Gastrocnemius medialis (tissue), 4 donors: ENCODE measurements at regions not wholly inside any gene's neighbourhood (a gene's known extent, or its start where the extent isn't known, plus 50 kb on each side); places are given as distances from the start of the nearest gene placed in this dataset.

Source experiments
- ATAC-seq, 2 donors: fragments of 150-250 bp; one replicate each; pipeline ENCODE4 v1.9.1; 2016
- DNase-seq, 2 donors: peaks; one replicate each; pipeline ENCODE4 v3.0.0-alpha.2; 2019
- H3K27ac ChIP-seq, 4 donors: fragments of 200-600 bp; sonication (generic); 1 replicate in 1 of 4; 2 replicates in 3 of 4; pipeline ENCODE4 v1.5.1; 2016 to 2018; ENCODE audit warnings: mild to moderate bottlenecking in 2 of 4, moderate library complexity in 1 of 4
- H3K27me3 ChIP-seq, 3 donors: fragments of 200-600 bp; sonication (generic) in 2 of 3; 1 replicate in 1 of 3; 2 replicates in 2 of 3; pipeline versions ENCODE4 v1.5.1 to v1.6.0; 2016 to 2019; ENCODE audit warnings: mild to moderate bottlenecking in 1 of 3, moderate library complexity in 1 of 3
- H3K36me3 ChIP-seq, 2 donors: fragments of 200-600 bp; sonication (generic) in 1 of 2; one replicate each; pipeline ENCODE4 v1.5.1; 2017 to 2018
- H3K4me1 ChIP-seq, 2 donors: fragments of 200-600 bp; sonication (generic) in 1 of 2; one replicate each; pipeline ENCODE4 v1.5.1; 2016 to 2017; ENCODE audit warnings: mild to moderate bottlenecking in 2 of 2
- H3K4me3 ChIP-seq, 4 donors: fragments of 200-600 bp; sonication (generic) in 3 of 4; 1 replicate in 1 of 4; 2 replicates in 3 of 4; pipeline ENCODE4 v1.5.1; 2016 to 2019; ENCODE audit warnings: mild to moderate bottlenecking in 2 of 4
- H3K9me3 ChIP-seq, 3 donors: fragments of 200-600 bp; sonication (generic) in 2 of 3; 1 replicate in 1 of 3; 2 replicates in 2 of 3; pipeline ENCODE4 v1.5.1; 2016 to 2019
- CTCF ChIP-seq, 5 experiments: fragments of 450-650 bp in 3 of 5; fragments of 200-600 bp in 2 of 5; sonication (generic) in 2 of 5; IDR thresholded peaks in 4 of 5; conservative IDR thresholded peaks in 1 of 5; 1 replicate in 4 of 5; 2 replicates in 1 of 5; pipeline ENCODE4 v1.5.1; 2016 to 2019; ENCODE audit warnings: antibody characterized with exemption in 5 of 5, mild to moderate bottlenecking in 3 of 5, moderate library complexity in 3 of 5
- POLR2A ChIP-seq, 2 donors: fragments of 450-650 bp; IDR thresholded peaks; one replicate each; pipeline ENCODE4 v1.6.1; 2017; ENCODE audit warnings: antibody characterized with exemption in 2 of 2, mild to moderate bottlenecking in 2 of 2, moderate library complexity in 2 of 2
- in situ Hi-C, 4 donors: fragments of 200-750 bp; cut with MboI; loops; one replicate each; pipeline versions ENCODE4 v1.15.0 to v1.8.0; 2017; ENCODE audit warnings: low sequenced_read_pairs in 4 of 4
- intact Hi-C: fragments of 100-400 bp; cut with DNase I; formaldehyde crosslinking; loops from one replicate; pipeline ENCODE4 v1.15.1; 2023; ENCODE audit warnings: low total_unique reads

GRCh38 chr11:109071712-109072524 is 350.1 kb upstream of the C11orf87 start:
- TF ChIP-seq CTCF (IDR thresholded peaks at IDR 0.05 in 4 of 5, conservative IDR thresholded peaks at IDR 0.05 in 1 of 5): no peak
- no peak for TF ChIP-seq POLR2A (IDR thresholded peaks at IDR 0.05)
- ATAC-seq (peak; percentile 93 to 95), DNase-seq (peak; percentile 44 to 74)
- Histone ChIP-seq H3K9me3 (no peaks in the 10 kb centered on the region), H3K27me3 (no peaks in the 10 kb centered on the region), H3K4me1 (peaks cover 23 to 27% of the 10 kb centered on the region in 2 donors), H3K4me3 (no peak overlapping the region), H3K27ac (peak overlapping the region; percentile 61 to 84 (median 74)), H3K36me3 (no peaks in the 10 kb centered on the region)
- intact Hi-C loops (no loop called here), in situ Hi-C loops (no loop called here)

- no peak for ATAC-seq
- TF ChIP-seq CTCF (IDR thresholded peaks at IDR 0.05 in 4 of 5, conservative IDR thresholded peaks at IDR 0.05 in 1 of 5) (no peak), POLR2A (IDR thresholded peaks at IDR 0.05) (no peak)
Observed at GRCh38 chr11:109073032-109073822, 348.8 kb upstream of the C11orf87 start.

GRCh38 chr11:109075976-109076375 is 346.0 kb upstream of the C11orf87 start:
- TF ChIP-seq CTCF (IDR thresholded peaks at IDR 0.05 in 4 of 5, conservative IDR thresholded peaks at IDR 0.05 in 1 of 5) (no peak), POLR2A (IDR thresholded peaks at IDR 0.05) (no peak)
- DNase-seq: no peak

More at GRCh38 chr11:109073032-109073822, 348.8 kb upstream of the C11orf87 start:
- no peaks in the 10 kb centered on the region for H3K9me3 ChIP-seq
- H3K27me3 ChIP-seq: no peaks in the 10 kb centered on the region
- no peak overlapping the region for H3K4me3 ChIP-seq
- DNase-seq: no peak
- in situ Hi-C loops: no loop called here
- no peaks in the 10 kb centered on the region for H3K36me3 ChIP-seq
- peaks cover 30 to 32% of the 10 kb centered on the region in 2 donors for H3K4me1 ChIP-seq
- intact Hi-C loops: no loop called here
- H3K27ac ChIP-seq: peak overlapping the region in 1 of 4 donors; percentile 81

GRCh38 chr11:109076870-109077269 is 345.1 kb upstream of the C11orf87 start:
- Histone ChIP-seq H3K27ac (peak overlapping the region in 2 of 4 donors; percentile 15 to 47), H3K36me3 (no peaks in the 10 kb centered on the region), H3K27me3 (no peaks in the 10 kb centered on the region), H3K4me1 (peaks cover 22 to 25% of the 10 kb centered on the region in 2 donors), H3K4me3 (no peak overlapping the region), H3K9me3 (no peaks in the 10 kb centered on the region)
- ATAC-seq (no peak), DNase-seq (no peak)
- in situ Hi-C loops: no loop called here
- intact Hi-C loops: loop anchor here (2.0 kb wide), 1 partner anchor 110 kb away; no protein-coding TSS in a partner anchor
- no peak for TF ChIP-seq POLR2A (IDR thresholded peaks at IDR 0.05)

More at GRCh38 chr11:109075976-109076375, 346.0 kb upstream of the C11orf87 start:
- Histone ChIP-seq H3K27ac (peak overlapping the region in 2 of 4 donors; percentile 36 to 47), H3K36me3 (no peaks in the 10 kb centered on the region), H3K4me1 (peaks cover 28 to 32% of the 10 kb centered on the region in 2 donors), H3K9me3 (no peaks in the 10 kb centered on the region), H3K4me3 (no peak overlapping the region), H3K27me3 (no peaks in the 10 kb centered on the region)
- ATAC-seq: no peak
- intact Hi-C loops: loop anchor here (2.0 kb wide), 1 partner anchor 109 kb away; no protein-coding TSS in a partner anchor
- in situ Hi-C loops: no loop called here
